Keratinocyte (primary cell): ENCODE measurements at regions not wholly inside any gene's neighbourhood (a gene's known extent, or its start where the extent isn't known, plus 50 kb on each side); places are given as distances from the start of the nearest gene placed in this dataset.

Experiments used
- CTCF ChIP-seq, 3 experiments: IDR thresholded peaks in 1 of 3; conservative IDR thresholded peaks in 1 of 3; optimal IDR thresholded peaks in 1 of 3; 2 replicates in 2 of 3; 3 replicates in 1 of 3; pipeline versions ENCODE3 to v1.5.1; 2011; ENCODE audit warnings: low read length in 3 of 3, mild to moderate bottlenecking in 3 of 3, moderate library complexity in 2 of 3, control low read depth in 1 of 3, inconsistent platforms in 1 of 3; ENCODE audit not compliant: insufficient read depth in 2 of 3; ENCODE audit errors: extremely low read depth in 1 of 3
- EZH2 ChIP-seq: IDR thresholded peaks from one replicate; pipeline ENCODE4 v1.6.1; 2012; ENCODE audit warnings: inconsistent platforms, mild to moderate bottlenecking, low read length, moderate library complexity

DNA sequence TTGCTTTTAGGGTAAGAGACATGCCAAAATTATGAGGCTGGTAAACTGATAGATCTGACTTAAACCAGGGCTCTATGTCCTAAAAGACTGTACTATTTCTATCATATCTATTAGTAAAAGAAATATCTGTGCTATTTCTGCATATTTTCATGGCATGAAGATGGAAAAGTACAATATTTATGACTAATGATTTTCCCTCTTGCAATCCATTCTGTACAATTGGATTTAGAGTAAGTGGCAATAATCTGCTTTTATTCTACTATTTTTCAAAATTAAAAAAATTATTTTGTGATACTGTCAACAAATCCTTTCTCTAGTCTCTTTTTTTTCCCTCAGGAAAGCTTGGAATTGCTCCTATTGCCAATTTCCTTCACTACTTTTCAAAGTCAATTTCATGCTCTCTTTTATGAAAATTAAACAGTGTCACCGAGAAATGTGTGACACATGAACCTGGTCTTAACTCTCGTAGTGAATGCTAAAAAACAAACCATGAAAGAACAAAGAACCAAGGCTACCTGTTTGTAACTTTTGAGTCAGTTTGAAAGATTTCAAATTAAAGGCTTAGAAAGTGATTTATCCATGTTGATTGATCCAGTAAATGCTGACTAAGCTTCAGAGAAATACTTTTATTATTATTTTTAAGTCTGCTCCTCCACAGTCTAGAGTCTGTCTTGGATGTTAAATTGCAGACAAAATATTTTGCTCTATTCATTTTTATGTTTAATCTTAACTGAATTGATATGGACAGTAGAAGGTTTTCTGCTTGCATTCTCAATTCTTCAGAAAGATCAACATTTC, 262.7 kb upstream of the CHRM2 start:
- no peak for TF ChIP-seq CTCF (optimal IDR thresholded peaks at IDR 0.05 in 1 of 3, IDR thresholded peaks at IDR 0.05 in 1 of 3, conservative IDR thresholded peaks at IDR 0.05 in 1 of 3; ENCODE audit: extremely low read depth in 1 of 3, insufficient read depth in 2 of 3, low read length in 3 of 3)
- no peak for TF ChIP-seq EZH2
